ENCODE measurements at regions not wholly inside any gene's neighbourhood (a gene's known extent, or its start where the extent isn't known, plus 50 kb on each side); places are given as distances from the start of the nearest gene placed in this dataset.

DNA sequence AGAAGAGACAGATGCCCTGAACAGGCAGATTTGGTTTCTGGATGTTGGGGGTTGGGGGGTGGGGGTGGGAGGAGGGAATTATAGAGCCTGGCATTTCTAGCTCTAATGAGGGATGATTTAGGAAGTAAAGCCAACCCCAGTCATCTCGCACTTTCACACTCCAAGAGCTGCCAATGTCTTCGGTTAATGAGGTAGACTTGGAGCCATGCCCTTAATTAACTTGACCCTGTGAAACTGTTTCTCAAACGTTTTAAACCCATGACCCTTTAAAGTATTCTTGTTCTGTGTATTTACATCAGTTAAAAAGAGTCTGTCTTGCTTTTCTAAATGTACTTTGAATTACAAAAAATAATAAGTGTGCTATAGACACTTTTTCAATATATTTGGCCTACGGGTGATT is 466.9 kb downstream of the FAT4 start:
- Histone ChIP-seq H3K9me3 (ENCODE audit: control insufficient read depth in 4 of 4, low read length in 3 of 4) (no peaks in the 10 kb centered on the region), H3K9ac (ENCODE audit: low read depth in 1 of 2, low read length in 2 of 2) (no peak overlapping the region), H3K27me3 (ENCODE audit: control insufficient read depth in 4 of 4, insufficient read depth in 4 of 4, low read length in 3 of 4) (no peaks in the 10 kb centered on the region), H3K4me3 (ENCODE audit: low read depth in 1 of 3, low read length in 3 of 3) (no peak overlapping the region), H3K36me3 (ENCODE audit: control insufficient read depth in 4 of 4, insufficient read depth in 3 of 4, low read depth in 1 of 4, low read length in 3 of 4) (no peaks in the 10 kb centered on the region), H3K4me1 (ENCODE audit: control insufficient read depth in 4 of 4, insufficient read depth in 4 of 4, low read length in 3 of 4) (no peaks in the 10 kb centered on the region), H3K27ac (ENCODE audit: low read depth in 1 of 2, low read length in 2 of 2) (no peak overlapping the region)
- no peak for TF ChIP-seq HNF4G (IDR thresholded peaks at IDR 0.05)
- TF ChIP-seq, protein P1, sequence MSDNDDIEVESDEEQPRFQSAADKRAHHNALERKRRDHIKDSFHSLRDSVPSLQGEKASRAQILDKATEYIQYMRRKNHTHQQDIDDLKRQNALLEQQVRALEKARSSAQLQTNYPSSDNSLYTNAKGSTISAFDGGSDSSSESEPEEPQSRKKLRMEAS (IDR thresholded peaks at IDR 0.05): no peak
- no peak for TF ChIP-seq RAD21 (IDR thresholded peaks at IDR 0.05)
- TF ChIP-seq HNF4A (conservative IDR thresholded peaks at IDR 0.05): no peak
- TF ChIP-seq YY1 (IDR thresholded peaks at IDR 0.05): no peak
- TF ChIP-seq, protein P2, sequence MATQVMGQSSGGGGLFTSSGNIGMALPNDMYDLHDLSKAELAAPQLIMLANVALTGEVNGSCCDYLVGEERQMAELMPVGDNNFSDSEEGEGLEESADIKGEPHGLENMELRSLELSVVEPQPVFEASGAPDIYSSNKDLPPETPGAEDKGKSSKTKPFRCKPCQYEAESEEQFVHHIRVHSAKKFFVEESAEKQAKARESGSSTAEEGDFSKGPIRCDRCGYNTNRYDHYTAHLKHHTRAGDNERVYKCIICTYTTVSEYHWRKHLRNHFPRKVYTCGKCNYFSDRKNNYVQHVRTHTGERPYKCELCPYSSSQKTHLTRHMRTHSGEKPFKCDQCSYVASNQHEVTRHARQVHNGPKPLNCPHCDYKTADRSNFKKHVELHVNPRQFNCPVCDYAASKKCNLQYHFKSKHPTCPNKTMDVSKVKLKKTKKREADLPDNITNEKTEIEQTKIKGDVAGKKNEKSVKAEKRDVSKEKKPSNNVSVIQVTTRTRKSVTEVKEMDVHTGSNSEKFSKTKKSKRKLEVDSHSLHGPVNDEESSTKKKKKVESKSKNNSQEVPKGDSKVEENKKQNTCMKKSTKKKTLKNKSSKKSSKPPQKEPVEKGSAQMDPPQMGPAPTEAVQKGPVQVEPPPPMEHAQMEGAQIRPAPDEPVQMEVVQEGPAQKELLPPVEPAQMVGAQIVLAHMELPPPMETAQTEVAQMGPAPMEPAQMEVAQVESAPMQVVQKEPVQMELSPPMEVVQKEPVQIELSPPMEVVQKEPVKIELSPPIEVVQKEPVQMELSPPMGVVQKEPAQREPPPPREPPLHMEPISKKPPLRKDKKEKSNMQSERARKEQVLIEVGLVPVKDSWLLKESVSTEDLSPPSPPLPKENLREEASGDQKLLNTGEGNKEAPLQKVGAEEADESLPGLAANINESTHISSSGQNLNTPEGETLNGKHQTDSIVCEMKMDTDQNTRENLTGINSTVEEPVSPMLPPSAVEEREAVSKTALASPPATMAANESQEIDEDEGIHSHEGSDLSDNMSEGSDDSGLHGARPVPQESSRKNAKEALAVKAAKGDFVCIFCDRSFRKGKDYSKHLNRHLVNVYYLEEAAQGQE (IDR thresholded peaks at IDR 0.05): no peak
- TF ChIP-seq, protein P3, sequence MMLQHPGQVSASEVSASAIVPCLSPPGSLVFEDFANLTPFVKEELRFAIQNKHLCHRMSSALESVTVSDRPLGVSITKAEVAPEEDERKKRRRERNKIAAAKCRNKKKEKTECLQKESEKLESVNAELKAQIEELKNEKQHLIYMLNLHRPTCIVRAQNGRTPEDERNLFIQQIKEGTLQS (IDR thresholded peaks at IDR 0.05): no peak
- TF ChIP-seq SP1 (IDR thresholded peaks at IDR 0.05): no peak
- TF ChIP-seq EGR1 (IDR thresholded peaks at IDR 0.05; ENCODE audit: low read depth in 2 of 2): no peak
- TF ChIP-seq NR2F2 (IDR thresholded peaks at IDR 0.05): no peak
- DNase-seq (ENCODE audit: low spot score): no peak
- 58% methylated on average over 4 of the region's 4 CpGs for WGBS

DNA sequence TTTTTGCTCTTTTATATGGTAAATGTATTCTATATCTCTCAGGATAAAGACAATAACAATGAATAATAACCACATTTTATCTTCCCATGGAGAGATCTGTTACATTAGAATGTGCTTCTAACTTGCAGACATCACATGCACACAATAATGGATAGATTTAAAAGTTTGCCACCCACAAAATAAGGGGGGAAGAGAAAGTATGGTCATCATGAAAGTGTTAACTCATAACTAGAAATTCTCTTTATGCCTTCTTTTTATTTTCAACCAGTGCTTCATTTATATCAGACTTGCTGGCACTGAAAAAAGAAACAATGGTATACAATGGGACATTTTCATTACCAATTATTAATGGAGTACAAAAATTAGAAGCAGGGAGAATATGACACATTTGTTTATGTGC is 470.0 kb downstream of the FAT4 start:
- Histone ChIP-seq H3K4me3 (ENCODE audit: low read depth in 1 of 3, low read length in 3 of 3) (no peak overlapping the region), H3K36me3 (ENCODE audit: control insufficient read depth in 4 of 4, insufficient read depth in 3 of 4, low read depth in 1 of 4, low read length in 3 of 4) (no peaks in the 10 kb centered on the region), H3K4me1 (ENCODE audit: control insufficient read depth in 4 of 4, insufficient read depth in 4 of 4, low read length in 3 of 4) (no peaks in the 10 kb centered on the region), H3K27ac (ENCODE audit: low read depth in 1 of 2, low read length in 2 of 2) (no peak overlapping the region), H3K9me3 (ENCODE audit: control insufficient read depth in 4 of 4, low read length in 3 of 4) (no peaks in the 10 kb centered on the region), H3K9ac (ENCODE audit: low read depth in 1 of 2, low read length in 2 of 2) (no peak overlapping the region), H3K27me3 (ENCODE audit: control insufficient read depth in 4 of 4, insufficient read depth in 4 of 4, low read length in 3 of 4) (no peaks in the 10 kb centered on the region)
- no peak for DNase-seq (ENCODE audit: low spot score)
- TF ChIP-seq FOXA2 (IDR thresholded peaks at IDR 0.05): no peak
- TF ChIP-seq, protein P4, sequence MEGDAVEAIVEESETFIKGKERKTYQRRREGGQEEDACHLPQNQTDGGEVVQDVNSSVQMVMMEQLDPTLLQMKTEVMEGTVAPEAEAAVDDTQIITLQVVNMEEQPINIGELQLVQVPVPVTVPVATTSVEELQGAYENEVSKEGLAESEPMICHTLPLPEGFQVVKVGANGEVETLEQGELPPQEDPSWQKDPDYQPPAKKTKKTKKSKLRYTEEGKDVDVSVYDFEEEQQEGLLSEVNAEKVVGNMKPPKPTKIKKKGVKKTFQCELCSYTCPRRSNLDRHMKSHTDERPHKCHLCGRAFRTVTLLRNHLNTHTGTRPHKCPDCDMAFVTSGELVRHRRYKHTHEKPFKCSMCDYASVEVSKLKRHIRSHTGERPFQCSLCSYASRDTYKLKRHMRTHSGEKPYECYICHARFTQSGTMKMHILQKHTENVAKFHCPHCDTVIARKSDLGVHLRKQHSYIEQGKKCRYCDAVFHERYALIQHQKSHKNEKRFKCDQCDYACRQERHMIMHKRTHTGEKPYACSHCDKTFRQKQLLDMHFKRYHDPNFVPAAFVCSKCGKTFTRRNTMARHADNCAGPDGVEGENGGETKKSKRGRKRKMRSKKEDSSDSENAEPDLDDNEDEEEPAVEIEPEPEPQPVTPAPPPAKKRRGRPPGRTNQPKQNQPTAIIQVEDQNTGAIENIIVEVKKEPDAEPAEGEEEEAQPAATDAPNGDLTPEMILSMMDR (IDR thresholded peaks at IDR 0.05; ENCODE audit: low read depth, low read length, missing input control): no peak
- no peak for TF ChIP-seq GABPA (IDR thresholded peaks at IDR 0.05 in 1 of 2, conservative IDR thresholded peaks at IDR 0.05 in 1 of 2)
- TF ChIP-seq NR2F2 (IDR thresholded peaks at IDR 0.05): no peak
- TF ChIP-seq HNF4A (conservative IDR thresholded peaks at IDR 0.05): no peak
- no peak for TF ChIP-seq RXRA (IDR thresholded peaks at IDR 0.05)
- TF ChIP-seq, protein P1 (IDR thresholded peaks at IDR 0.05): no peak
- no peak for TF ChIP-seq TAF1 (conservative IDR thresholded peaks at IDR 0.05)
- TF ChIP-seq, protein P2 (IDR thresholded peaks at IDR 0.05): no peak
- TF ChIP-seq RAD21 (IDR thresholded peaks at IDR 0.05): no peak
- no peak for TF ChIP-seq EGR1 (IDR thresholded peaks at IDR 0.05; ENCODE audit: low read depth in 2 of 2)
